Fibroblast of villous mesenchyme (primary cell): ENCODE measurements at regions not wholly inside any gene's neighbourhood (a gene's known extent, or its start where the extent isn't known, plus 50 kb on each side); places are given as distances from the start of the nearest gene placed in this dataset.
A peak's percentile ranks its signal among the peaks of the same experiment; 100 is the strongest.
"Not testable (repeated sequence)": the region's sequence is repeated elsewhere in the genome, so short reads cannot be mapped to it uniquely, and the experiment has no call there.

Source experiments
- DNase-seq: peaks from one replicate; pipeline ENCODE4 v3.0.0-alpha.2; 2010; ENCODE audit warnings: low read depth
- H3K4me3 ChIP-seq: 2 replicates; pipeline ENCODE4 v1.5.1; 2011; ENCODE audit warnings: low read depth, mild to moderate bottlenecking, low read length
- TF ChIP-seq, protein P1 (sequence below): IDR thresholded peaks from 2 replicates; pipeline ENCODE4 v1.5.1; 2012; ENCODE audit warnings: low read depth, mild to moderate bottlenecking, low read length; ENCODE audit not compliant: insufficient read depth

DNA sequence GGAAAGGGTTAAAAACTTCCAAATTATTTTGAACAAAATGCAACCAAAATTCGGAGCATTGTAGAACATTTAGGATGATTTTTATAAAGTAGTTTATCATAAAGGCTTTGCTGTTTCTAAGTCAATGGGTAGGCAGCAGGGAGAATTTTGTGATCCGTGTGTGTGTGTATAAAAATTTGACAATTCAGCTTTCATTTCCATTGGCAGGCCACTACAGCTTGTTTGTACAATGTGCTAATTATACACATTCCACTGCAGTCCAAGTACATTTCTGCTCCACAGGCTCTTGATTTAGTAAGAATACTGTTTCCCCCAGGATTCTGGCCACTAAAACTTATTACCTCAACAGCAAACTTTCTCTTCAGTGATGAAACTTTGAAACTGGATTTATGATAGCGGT is 71.8 kb upstream of the LTBP1 start:
- TF ChIP-seq, protein P1, sequence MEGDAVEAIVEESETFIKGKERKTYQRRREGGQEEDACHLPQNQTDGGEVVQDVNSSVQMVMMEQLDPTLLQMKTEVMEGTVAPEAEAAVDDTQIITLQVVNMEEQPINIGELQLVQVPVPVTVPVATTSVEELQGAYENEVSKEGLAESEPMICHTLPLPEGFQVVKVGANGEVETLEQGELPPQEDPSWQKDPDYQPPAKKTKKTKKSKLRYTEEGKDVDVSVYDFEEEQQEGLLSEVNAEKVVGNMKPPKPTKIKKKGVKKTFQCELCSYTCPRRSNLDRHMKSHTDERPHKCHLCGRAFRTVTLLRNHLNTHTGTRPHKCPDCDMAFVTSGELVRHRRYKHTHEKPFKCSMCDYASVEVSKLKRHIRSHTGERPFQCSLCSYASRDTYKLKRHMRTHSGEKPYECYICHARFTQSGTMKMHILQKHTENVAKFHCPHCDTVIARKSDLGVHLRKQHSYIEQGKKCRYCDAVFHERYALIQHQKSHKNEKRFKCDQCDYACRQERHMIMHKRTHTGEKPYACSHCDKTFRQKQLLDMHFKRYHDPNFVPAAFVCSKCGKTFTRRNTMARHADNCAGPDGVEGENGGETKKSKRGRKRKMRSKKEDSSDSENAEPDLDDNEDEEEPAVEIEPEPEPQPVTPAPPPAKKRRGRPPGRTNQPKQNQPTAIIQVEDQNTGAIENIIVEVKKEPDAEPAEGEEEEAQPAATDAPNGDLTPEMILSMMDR, result no peak
- no peak overlapping the region for H3K4me3 ChIP-seq
- DNase-seq, result no peak

- TF ChIP-seq, protein P1, result no peak
- no peak for DNase-seq
- H3K4me3 ChIP-seq, result no peak overlapping the region
Observed at GRCh38 chr2:32877587-32878510, 68.9 kb upstream of the LTBP1 start.

DNA sequence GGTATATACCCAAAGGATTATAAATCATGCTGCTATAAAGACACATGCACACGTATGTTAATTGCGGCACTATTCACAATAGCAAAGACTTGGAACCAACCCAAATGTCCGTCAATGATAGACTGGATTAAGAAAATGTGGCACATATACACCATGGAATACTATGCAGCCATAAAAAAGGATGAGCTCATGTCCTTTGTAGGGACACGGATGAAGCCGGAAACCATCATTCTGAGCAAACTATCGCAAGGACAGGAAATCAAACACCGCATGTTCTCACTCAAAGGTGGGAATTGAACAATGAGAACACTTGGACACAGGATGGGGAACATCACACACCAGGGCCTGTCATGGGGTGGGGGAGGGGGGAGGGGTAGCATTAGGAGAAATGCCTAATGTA is 66.8 kb upstream of the LTBP1 start:
- DNase-seq, H3K4me3 ChIP-seq: not testable (repeated sequence)

DNA sequence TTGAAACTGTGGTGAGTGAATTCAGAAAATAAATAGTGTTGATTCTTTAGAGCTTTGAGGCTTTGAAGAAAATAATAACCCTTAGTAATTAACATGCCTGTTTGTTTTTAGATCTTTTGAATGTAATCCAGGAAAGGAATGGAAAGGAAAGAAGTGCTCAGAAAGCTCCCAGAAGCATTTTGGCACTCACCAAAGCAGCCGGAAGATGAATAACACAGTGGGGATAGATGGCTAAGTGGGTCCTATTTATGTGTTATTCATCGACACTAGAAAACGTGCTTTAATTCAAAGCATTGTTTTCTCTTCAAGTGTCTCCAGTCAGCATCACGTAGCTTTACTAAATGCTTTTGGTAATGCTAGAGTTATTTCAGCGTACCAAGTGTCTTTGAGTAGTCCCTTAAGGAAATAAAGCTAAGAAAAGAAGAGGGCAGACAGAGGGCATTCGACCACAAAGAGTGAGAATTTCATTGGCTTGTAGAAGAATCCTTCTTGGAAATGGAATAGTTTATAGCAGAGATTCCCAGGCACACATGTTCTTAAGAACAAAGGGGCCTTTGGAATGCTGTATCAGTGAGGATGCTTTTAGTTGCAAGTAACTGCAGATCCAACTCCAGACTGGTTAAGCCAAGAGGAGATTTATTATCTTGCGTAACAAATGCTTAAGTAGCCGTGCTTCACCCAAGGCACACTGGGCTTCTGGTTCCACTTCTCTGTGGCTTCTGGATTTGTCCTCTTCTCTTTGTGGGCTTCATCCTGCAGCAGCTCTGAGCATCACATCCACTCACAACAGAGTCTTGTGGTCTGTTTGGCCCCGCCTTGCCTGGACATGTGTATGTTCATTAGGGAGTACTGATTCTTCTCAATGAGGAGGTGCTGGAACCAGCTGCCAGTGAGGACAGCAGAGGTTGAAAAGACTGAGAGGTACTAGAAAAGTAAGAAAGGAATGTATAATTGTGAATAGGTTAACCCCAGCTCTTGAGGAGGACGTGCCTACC is 63.6 kb upstream of the LTBP1 start:
- TF ChIP-seq, protein P1, result no peak
- DNase-seq, result peak; percentile 86
- H3K4me3 ChIP-seq, result no peak overlapping the region

- TF ChIP-seq, protein P1, result no peak
- no peak for DNase-seq
- H3K4me3 ChIP-seq, result no peak overlapping the region
Observed at GRCh38 chr2:32884346-32884745, 62.4 kb upstream of the LTBP1 start.

GRCh38 chr2:32886397-32887055 is 60.2 kb upstream of the LTBP1 start:
- H3K4me3 ChIP-seq, DNase-seq: not testable (repeated sequence)

GRCh38 chr2:32887125-32887524 is 59.6 kb upstream of the LTBP1 start:
- TF ChIP-seq, protein P1, result no peak
- DNase-seq, result no peak
- H3K4me3 ChIP-seq, result no peak overlapping the region
